ENCODE measurements at regions not wholly inside any gene's neighbourhood (a gene's known extent, or its start where the extent isn't known, plus 50 kb on each side); places are given as distances from the start of the nearest gene placed in this dataset.

- Histone ChIP-seq H3K4me3 (ENCODE audit: low read depth, low read length, poor library complexity, severe bottlenecking) (no peak overlapping the region), H3K27me3 (replicated peaks; ENCODE audit: insufficient read depth, low read depth, low read length, poor library complexity) (no peaks in the 10 kb centered on the region), H3K27ac (ENCODE audit: low read depth, low read length, poor library complexity, severe bottlenecking) (no peak overlapping the region), H3K36me3 (ENCODE audit: insufficient read depth, low read length, poor library complexity, severe bottlenecking) (no peaks in the 10 kb centered on the region), H3K9me3 (ENCODE audit: low read depth, low read length, poor library complexity, severe bottlenecking) (no peaks in the 10 kb centered on the region), H3K4me1 (ENCODE audit: insufficient read depth, low read length, poor library complexity, severe bottlenecking) (no peaks in the 10 kb centered on the region)
- ChIA-PET POLR2A (ENCODE audit: low non-redundant PET) (no interaction called here), CTCF (no interaction called here)
- intact Hi-C loops (cut with micrococcal nuclease; ENCODE audit: unreplicated experiment) = no loop called here
- TF ChIP-seq CTCF (conservative IDR thresholded peaks at IDR 0.05; ENCODE audit: low read depth, low read length) (no peak), EZH2 (IDR thresholded peaks at IDR 0.05; ENCODE audit: borderline replicate concordance, low read depth, low read length, poor library complexity, severe bottlenecking) (no peak)
- no peak for DNase-seq (ENCODE audit: low spot score)
- no TSS peak for BruUV-seq (replicated peaks)
Measured at GRCh38 chr3:175869404-175869803, 1010.3 kb downstream of the NAALADL2 start.

- no TSS peak for BruUV-seq (replicated peaks)
- H3K4me1 ChIP-seq (ENCODE audit: insufficient read depth, low read length, poor library complexity, severe bottlenecking) = no peaks in the 10 kb centered on the region
- DNase-seq (ENCODE audit: low spot score) = no peak
- TF ChIP-seq CTCF (conservative IDR thresholded peaks at IDR 0.05; ENCODE audit: low read depth, low read length) = no peak
- TF ChIP-seq EZH2 (IDR thresholded peaks at IDR 0.05; ENCODE audit: borderline replicate concordance, low read depth, low read length, poor library complexity, severe bottlenecking) = no peak
- no peaks in the 10 kb centered on the region for H3K27me3 ChIP-seq (replicated peaks; ENCODE audit: insufficient read depth, low read depth, low read length, poor library complexity)
- intact Hi-C loops (cut with micrococcal nuclease; ENCODE audit: unreplicated experiment) = no loop called here
- H3K36me3 ChIP-seq (ENCODE audit: insufficient read depth, low read length, poor library complexity, severe bottlenecking) = no peaks in the 10 kb centered on the region
- H3K27ac ChIP-seq (ENCODE audit: low read depth, low read length, poor library complexity, severe bottlenecking) = no peak overlapping the region
- no peaks in the 10 kb centered on the region for H3K9me3 ChIP-seq (ENCODE audit: low read depth, low read length, poor library complexity, severe bottlenecking)
- ChIA-PET CTCF (no interaction called here), POLR2A (ENCODE audit: low non-redundant PET) (no interaction called here)
- H3K4me3 ChIP-seq (ENCODE audit: low read depth, low read length, poor library complexity, severe bottlenecking) = no peak overlapping the region
Measured at GRCh38 chr3:175868626-175869025, 1009.5 kb downstream of the NAALADL2 start.

- intact Hi-C loops (cut with micrococcal nuclease; ENCODE audit: unreplicated experiment) = no loop called here
- no peak for TF ChIP-seq EZH2 (IDR thresholded peaks at IDR 0.05; ENCODE audit: borderline replicate concordance, low read depth, low read length, poor library complexity, severe bottlenecking)
- TF ChIP-seq CTCF (conservative IDR thresholded peaks at IDR 0.05; ENCODE audit: low read depth, low read length) = no peak
- Histone ChIP-seq H3K27ac (ENCODE audit: low read depth, low read length, poor library complexity, severe bottlenecking) (no peak overlapping the region), H3K9me3 (ENCODE audit: low read depth, low read length, poor library complexity, severe bottlenecking) (no peaks in the 10 kb centered on the region), H3K4me3 (ENCODE audit: low read depth, low read length, poor library complexity, severe bottlenecking) (no peak overlapping the region), H3K4me1 (ENCODE audit: insufficient read depth, low read length, poor library complexity, severe bottlenecking) (no peaks in the 10 kb centered on the region), H3K27me3 (replicated peaks; ENCODE audit: insufficient read depth, low read depth, low read length, poor library complexity) (no peaks in the 10 kb centered on the region), H3K36me3 (ENCODE audit: insufficient read depth, low read length, poor library complexity, severe bottlenecking) (no peaks in the 10 kb centered on the region)
- no peak for DNase-seq (ENCODE audit: low spot score)
- POLR2A ChIA-PET (ENCODE audit: low non-redundant PET) = no interaction called here
- CTCF ChIA-PET = no interaction called here
- no TSS peak for BruUV-seq (replicated peaks)
Measured at GRCh38 chr3:175865724-175866123, 1006.6 kb downstream of the NAALADL2 start.
